ENCODE measurements at regions not wholly inside any gene's neighbourhood (a gene's known extent, or its start where the extent isn't known, plus 50 kb on each side); places are given as distances from the start of the nearest gene placed in this dataset.
"Not testable (repeated sequence)": the region's sequence is repeated elsewhere in the genome, so short reads cannot be mapped to it uniquely, and the experiment has no call there.

- H3K9me3 ChIP-seq; DNase-seq; H3K27ac ChIP-seq; H3K4me1 ChIP-seq (ENCODE audit: insufficient read depth); intact Hi-C loops (cut with DNase I); H3K27me3 ChIP-seq; H3K4me3 ChIP-seq; H3K36me3 ChIP-seq: not testable (repeated sequence)
- WGBS, 3 donors: 90% methylated on average over 12 of the region's 12 CpGs
These were observed 75.6 kb downstream of the MRPL39 start for GRCh38 chr21:25531538-25532250.

GRCh38 chr21:25528515-25528914, 78.8 kb downstream of the MRPL39 start:
- intact Hi-C loops (cut with DNase I): no loop called here
- Histone ChIP-seq H3K4me1 (ENCODE audit: insufficient read depth) (no peaks in the 10 kb centered on the region), H3K4me3 (no peak overlapping the region), H3K9me3 (no peaks in the 10 kb centered on the region), H3K36me3 (no peaks in the 10 kb centered on the region), H3K27ac (no peak overlapping the region), H3K27me3 (no peaks in the 10 kb centered on the region)
- TF ChIP-seq EP300 (IDR thresholded peaks at IDR 0.05): no peak
- no peak for TF ChIP-seq POLR2A (IDR thresholded peaks at IDR 0.05)
- no peak for TF ChIP-seq CTCF (IDR thresholded peaks at IDR 0.05)
- 65 to 71% (median 67%) methylated on average over 2 of the region's 2 CpGs for WGBS, 3 donors
- DNase-seq: no peak

GRCh38 chr21:25518491-25518911, 88.8 kb downstream of the MRPL39 start:
- 83 to 89% (median 84%) methylated on average over 3 of the region's 3 CpGs for WGBS, 3 donors
- Histone ChIP-seq H3K9me3 (no peaks in the 10 kb centered on the region), H3K4me3 (no peak overlapping the region), H3K4me1 (ENCODE audit: insufficient read depth) (no peaks in the 10 kb centered on the region), H3K27ac (no peak overlapping the region), H3K27me3 (no peaks in the 10 kb centered on the region), H3K36me3 (no peaks in the 10 kb centered on the region)
- intact Hi-C loops (cut with DNase I): no loop called here
- TF ChIP-seq CTCF (IDR thresholded peaks at IDR 0.05): no peak
- TF ChIP-seq POLR2A (IDR thresholded peaks at IDR 0.05): no peak
- TF ChIP-seq EP300 (IDR thresholded peaks at IDR 0.05): no peak
- DNase-seq: no peak

GRCh38 chr21:25515484-25516405, 91.5 kb downstream of the MRPL39 start:
- no peak overlapping the region for H3K27ac ChIP-seq
- no peaks in the 10 kb centered on the region for H3K27me3 ChIP-seq
- TF ChIP-seq CTCF (IDR thresholded peaks at IDR 0.05): no peak
- TF ChIP-seq POLR2A (IDR thresholded peaks at IDR 0.05): no peak
- TF ChIP-seq EP300 (IDR thresholded peaks at IDR 0.05): no peak
- H3K4me1 ChIP-seq (ENCODE audit: insufficient read depth): no peaks in the 10 kb centered on the region
- no peak overlapping the region for H3K4me3 ChIP-seq
- no peaks in the 10 kb centered on the region for H3K36me3 ChIP-seq
- WGBS, 3 donors: 90 to 95% (median 95%) methylated on average over 3 of the region's 3 CpGs
- DNase-seq: no peak
- H3K9me3 ChIP-seq: no peaks in the 10 kb centered on the region
- intact Hi-C loops (cut with DNase I): no loop called here

GRCh38 chr21:25513810-25514209, 93.5 kb downstream of the MRPL39 start:
- TF ChIP-seq CTCF (IDR thresholded peaks at IDR 0.05) (no peak), POLR2A (IDR thresholded peaks at IDR 0.05) (no peak), EP300 (IDR thresholded peaks at IDR 0.05) (no peak)
- Histone ChIP-seq H3K27ac (no peak overlapping the region), H3K9me3 (no peaks in the 10 kb centered on the region), H3K4me3 (no peak overlapping the region), H3K36me3 (no peaks in the 10 kb centered on the region), H3K27me3 (no peaks in the 10 kb centered on the region), H3K4me1 (ENCODE audit: insufficient read depth) (no peaks in the 10 kb centered on the region)
- WGBS, 3 donors: 92 to 94% (median 94%) methylated on average over 5 of the region's 5 CpGs
- no peak for DNase-seq
- intact Hi-C loops (cut with DNase I): no loop called here
